PC-3 (cell line): ENCODE measurements at regions not wholly inside any gene's neighbourhood (a gene's known extent, or its start where the extent isn't known, plus 50 kb on each side); places are given as distances from the start of the nearest gene placed in this dataset.

Experiments used
- CTCF ChIP-seq: fragments of 300-600 bp; sonication (generic); conservative IDR thresholded peaks from 2 replicates; pipeline ENCODE4 v1.5.1; 2017; ENCODE audit warnings: antibody characterized with exemption, low read depth, mild to moderate bottlenecking, low read length
- EZH2phosphoT487 ChIP-seq: fragments of 300-600 bp; sonication (generic); IDR thresholded peaks from 2 replicates; pipeline ENCODE4 v1.6.1; 2018; ENCODE audit warnings: mild to moderate bottlenecking, antibody characterized with exemption, low read length, borderline replicate concordance

- no peak for TF ChIP-seq CTCF
- TF ChIP-seq EZH2phosphoT487, result no peak
These were observed 536.0 kb downstream of the RFPL4B start for GRCh38 chr6:112883095-112883494.
